HG02852 (cell line): ENCODE measurements at regions not wholly inside any gene's neighbourhood (a gene's known extent, or its start where the extent isn't known, plus 50 kb on each side); places are given as distances from the start of the nearest gene placed in this dataset.

Experiments used
- ATAC-seq: cut with Tn5 transposase; IDR thresholded peaks from one replicate; pipeline ENCODE4 v1.9.1; 2021; ENCODE audit warnings: mild to moderate bottlenecking, moderate library complexity; ENCODE audit not compliant: unreplicated experiment

GRCh38 chr10:24007359-24007758, 201.6 kb upstream of the KIAA1217 start:
- no peak for ATAC-seq

GRCh38 chr10:24008164-24009091, 200.5 kb upstream of the KIAA1217 start:
- ATAC-seq, result no peak

DNA sequence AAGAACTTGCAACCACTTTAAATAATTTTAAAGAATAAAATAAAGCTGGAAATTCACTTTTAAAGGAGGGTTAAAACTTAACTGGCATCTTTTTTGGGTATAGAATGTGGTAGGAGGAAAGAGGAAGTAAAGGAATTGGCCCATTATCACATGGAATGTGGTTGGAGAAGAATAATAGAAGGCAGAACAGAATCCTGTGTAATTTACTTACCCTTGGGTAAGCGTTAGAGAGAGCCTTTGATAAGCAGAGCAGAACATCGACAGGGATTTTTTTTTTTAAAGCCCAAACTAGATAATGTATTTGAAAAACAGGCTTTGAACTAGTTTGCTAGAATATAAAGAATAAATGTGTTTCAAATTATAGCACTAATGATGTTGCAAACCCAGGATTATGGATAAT, 199.8 kb upstream of the KIAA1217 start:
- ATAC-seq, result no peak

- ATAC-seq, result no peak
These were observed 199.2 kb upstream of the KIAA1217 start for GRCh38 chr10:24009736-24010135.

DNA sequence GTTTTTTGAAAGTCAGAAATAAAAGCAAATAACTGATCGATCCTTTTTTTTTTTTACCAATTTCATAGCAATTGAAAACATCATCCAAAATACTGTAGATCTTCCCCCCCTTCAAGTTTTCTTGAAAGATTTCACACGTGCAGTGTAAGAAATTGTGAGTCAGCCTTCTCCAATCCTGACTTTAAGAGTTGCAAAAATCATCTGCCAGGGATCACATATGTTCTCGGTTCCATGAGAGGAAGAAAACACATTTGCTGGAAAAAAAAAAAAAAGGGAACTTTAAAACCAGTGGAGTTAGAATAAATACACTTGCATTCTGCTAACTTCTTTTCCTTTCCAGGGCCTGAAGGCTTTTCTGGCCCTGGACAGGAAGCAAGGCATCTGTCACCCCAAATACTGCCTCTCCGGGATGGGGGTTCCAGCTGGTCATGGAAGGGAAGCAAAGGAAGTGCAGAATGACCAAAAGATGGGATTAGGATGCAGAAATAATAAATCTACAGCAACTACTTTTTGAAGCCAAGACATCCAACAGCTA, 198.4 kb upstream of the KIAA1217 start:
- no peak for ATAC-seq

DNA sequence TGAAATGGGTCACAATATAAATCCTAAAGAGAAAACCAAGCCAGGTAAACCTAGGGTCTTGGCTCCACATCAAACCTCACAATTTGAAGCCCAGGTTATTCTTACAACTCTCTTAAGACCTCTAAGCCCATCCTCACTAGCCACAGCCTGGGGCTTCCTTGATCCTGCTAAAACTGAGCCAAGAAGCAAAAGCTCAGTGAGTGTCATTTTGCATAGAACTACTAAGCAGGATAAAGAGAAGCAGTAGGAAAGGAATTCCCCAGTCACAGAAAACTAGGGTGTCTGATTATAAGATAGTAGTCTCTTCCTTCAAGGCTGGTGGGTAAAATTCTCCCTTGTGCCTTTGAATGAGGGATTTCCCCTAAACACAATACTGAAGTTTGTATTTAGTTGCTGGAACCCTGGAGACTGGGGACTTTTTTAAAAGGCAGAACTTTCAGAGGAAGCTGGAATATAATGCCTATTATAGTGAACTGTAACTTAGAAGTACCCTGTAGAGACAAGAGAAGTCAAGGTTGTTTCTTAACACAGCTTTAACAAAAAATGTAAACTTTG, 196.6 kb upstream of the KIAA1217 start:
- no peak for ATAC-seq

GRCh38 chr10:24027107-24027506, 181.8 kb upstream of the KIAA1217 start:
- ATAC-seq, result no peak

- no peak for ATAC-seq
These were observed 174.4 kb upstream of the KIAA1217 start for GRCh38 chr10:24034571-24034970.

DNA sequence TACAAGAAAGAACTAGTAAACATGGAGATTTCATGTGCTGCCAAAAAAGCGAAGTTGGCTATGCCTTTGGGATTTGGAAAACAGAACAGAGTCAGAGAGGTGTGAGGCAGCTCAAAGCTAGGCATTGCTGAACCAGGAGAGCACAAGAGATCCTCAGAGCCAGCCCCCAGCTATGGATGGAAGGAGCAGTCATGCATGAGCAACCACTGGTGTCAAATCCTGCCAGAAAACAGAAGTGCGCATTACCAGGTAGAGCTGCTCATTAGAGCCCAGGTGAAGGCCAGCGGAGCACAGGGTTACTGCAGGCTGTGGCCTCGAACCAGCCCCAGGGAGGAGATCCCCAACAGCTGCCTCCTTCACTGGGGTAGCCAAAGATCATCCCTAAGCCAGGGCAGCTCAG, 173.2 kb upstream of the KIAA1217 start:
- ATAC-seq, result no peak

DNA sequence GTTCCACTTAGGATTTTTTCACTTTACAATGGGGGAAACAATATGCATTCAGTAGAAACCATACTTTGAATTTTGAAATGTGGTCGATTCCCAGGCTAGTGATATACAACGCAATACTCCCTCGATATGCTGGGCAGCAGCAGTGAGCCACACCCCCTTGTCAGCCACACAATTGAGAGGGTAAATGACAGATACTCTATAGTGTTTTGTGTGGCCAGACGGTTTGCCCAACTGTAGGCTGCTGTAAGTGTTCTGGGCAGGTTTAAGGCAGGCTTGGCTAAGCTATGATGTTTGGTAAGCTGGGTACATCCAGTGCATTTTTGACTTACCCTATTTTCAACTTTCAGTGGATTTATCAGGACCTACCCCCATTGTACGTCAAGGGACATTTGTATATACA, 169.6 kb upstream of the KIAA1217 start:
- no peak for ATAC-seq

DNA sequence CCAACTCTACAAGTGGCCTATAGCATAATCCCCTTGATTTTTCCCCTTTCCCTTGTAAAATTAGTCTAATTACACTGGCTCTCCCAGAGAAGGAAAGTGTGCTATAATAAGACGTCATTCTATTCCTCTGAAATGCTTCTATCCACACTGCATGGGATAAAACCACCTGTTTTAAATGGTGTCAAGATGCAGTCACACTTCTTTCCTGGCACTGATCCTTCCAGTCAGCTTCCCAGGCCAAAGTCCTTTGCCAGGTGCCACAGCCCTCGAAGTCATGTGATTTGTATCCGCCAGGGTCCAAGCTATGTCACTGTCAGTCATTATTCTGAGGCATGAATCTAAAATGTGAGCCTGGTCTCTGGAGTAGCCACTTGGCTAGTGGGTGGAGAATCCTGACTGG, 169.0 kb upstream of the KIAA1217 start:
- ATAC-seq, result no peak

GRCh38 chr10:24041034-24041433, 167.9 kb upstream of the KIAA1217 start:
- ATAC-seq, result no peak

DNA sequence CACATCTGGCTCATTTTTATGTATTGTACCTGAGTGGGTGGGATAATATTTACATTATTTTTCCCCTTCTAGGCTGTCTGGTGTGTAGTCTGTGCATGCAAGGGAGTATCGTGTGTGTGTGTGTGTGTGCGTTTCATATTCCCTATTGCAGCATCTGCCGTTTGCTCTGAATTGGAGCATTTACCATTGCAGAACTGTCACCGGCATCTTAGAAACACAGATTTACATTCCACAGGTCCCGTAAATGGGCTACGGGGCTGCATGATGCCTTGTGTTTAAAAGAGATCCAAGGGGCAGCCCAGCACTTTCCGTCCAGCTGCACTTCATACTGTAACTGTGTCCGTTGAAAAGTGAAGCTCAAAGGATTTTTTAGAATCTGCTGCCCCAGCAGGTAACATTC, 167.1 kb upstream of the KIAA1217 start:
- ATAC-seq, result no peak

- ATAC-seq, result no peak
These were observed 166.1 kb upstream of the KIAA1217 start for GRCh38 chr10:24042884-24043283.

DNA sequence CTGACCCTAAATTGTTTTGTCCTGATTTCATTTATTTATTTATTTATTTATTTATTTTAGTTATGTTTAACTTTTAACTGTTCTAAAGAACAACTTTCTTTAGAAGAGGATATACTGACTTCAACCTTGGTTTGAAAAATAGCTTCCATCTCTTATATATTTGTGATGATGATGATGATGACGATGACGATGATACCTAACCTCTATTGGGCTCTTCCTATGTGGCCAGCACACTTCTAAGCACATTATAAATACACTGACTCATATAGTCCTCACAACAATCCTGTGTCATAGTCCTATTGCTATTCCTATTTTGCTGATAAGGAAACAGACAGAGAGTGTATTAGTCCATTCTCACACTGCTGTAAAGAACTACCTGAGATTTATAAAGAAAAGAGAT, 162.9 kb upstream of the KIAA1217 start:
- no peak for ATAC-seq

GRCh38 chr10:24047176-24047575, 161.8 kb upstream of the KIAA1217 start:
- no peak for ATAC-seq

DNA sequence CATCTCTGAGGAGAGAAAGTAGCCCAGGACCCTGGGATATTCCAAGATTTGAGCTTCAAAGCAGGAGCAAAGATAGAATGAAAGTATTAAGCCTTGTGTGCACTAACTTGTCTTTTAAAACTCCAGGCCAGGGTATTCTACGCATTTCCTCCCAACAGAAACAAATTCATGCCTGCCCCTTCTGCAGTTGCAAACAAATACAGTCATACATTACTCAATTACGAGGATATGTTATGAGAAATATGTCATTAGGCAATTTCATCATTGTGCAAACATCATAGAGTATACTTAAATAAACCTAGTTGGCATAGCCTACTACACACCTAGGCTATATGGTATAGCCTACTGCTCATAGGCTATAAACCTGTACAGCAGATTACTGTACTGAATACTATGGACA, 154.5 kb upstream of the KIAA1217 start:
- no peak for ATAC-seq

- ATAC-seq, result no peak
These were observed 128.7 kb upstream of the KIAA1217 start for GRCh38 chr10:24080207-24080606.

GRCh38 chr10:24086296-24087086, 122.4 kb upstream of the KIAA1217 start:
- no peak for ATAC-seq

DNA sequence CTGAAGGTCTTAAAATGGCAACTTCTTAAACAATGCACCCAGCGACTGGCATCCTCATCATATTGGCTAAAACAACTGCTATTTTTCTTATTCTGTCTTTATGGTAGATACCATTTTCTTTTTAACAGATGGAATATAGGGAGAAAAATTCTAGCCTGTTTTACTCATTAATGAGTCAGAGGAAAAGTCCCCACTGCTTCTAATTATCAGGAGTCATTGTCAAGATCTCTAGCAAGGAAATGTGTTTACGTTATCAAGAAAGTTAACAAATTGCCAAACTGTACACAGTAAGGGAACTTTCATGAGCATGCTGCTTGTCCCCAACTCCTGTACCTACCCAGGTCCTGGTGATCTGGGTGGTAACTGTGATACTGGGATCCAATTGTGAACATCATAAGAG, 117.7 kb upstream of the KIAA1217 start:
- no peak for ATAC-seq

DNA sequence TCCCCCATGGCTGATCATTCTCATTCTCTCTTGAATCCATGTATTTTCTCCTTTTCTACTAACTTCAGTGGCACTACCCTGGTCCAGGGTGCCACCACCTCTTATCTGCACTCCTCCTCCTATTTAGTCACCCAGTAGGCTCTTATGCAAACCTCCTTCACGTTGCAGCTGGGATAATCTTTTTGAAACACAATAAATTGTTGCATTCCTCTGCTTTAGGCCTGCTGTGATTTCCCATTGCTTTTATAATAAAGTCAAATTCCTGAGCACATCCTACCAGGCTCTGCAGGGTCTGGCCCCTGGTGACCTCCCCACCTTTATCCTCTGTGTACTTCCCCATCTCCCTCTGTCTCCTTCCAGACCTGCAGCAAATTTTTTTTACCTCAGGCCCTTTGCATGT, 112.7 kb upstream of the KIAA1217 start:
- ATAC-seq, result no peak
